Large intestine (tissue), 3 donors: ENCODE measurements at regions not wholly inside any gene's neighbourhood (a gene's known extent, or its start where the extent isn't known, plus 50 kb on each side); places are given as distances from the start of the nearest gene placed in this dataset.

ENCODE experiments used
- DNase-seq, 2 donors: peaks; one replicate each; pipeline versions ENCODE4 v3.0.0 to v3.0.0-alpha.2; 2013
- H3K27ac ChIP-seq: one replicate; pipeline ENCODE4 v1.5.1; 2013; ENCODE audit warnings: low read length
- H3K27me3 ChIP-seq: 2 replicates; pipeline ENCODE4 v1.6.1; 2013; ENCODE audit warnings: low read length; ENCODE audit not compliant: control insufficient read depth, insufficient read depth
- H3K36me3 ChIP-seq: 2 replicates; pipeline ENCODE4 v1.6.1; 2013; ENCODE audit warnings: low read length; ENCODE audit not compliant: control insufficient read depth, insufficient read depth
- H3K4me1 ChIP-seq: one replicate; pipeline ENCODE4 v1.6.1; 2013; ENCODE audit warnings: low read length; ENCODE audit not compliant: control insufficient read depth, insufficient read depth
- H3K4me3 ChIP-seq: one replicate; pipeline ENCODE4 v1.5.1; 2013; ENCODE audit warnings: low read length
- H3K9me3 ChIP-seq: one replicate; pipeline ENCODE4 v1.6.1; 2013; ENCODE audit warnings: mild to moderate bottlenecking, low read depth, low read length, moderate library complexity; ENCODE audit not compliant: control insufficient read depth
- WGBS: methylation state at CpG from one replicate; pipeline ENCODE4 v1.1.5; 2013; ENCODE audit warnings: low lambda C conversion rate; ENCODE audit not compliant: insufficient coverage; 5-methylcytosine and 5-hydroxymethylcytosine counted together

DNA sequence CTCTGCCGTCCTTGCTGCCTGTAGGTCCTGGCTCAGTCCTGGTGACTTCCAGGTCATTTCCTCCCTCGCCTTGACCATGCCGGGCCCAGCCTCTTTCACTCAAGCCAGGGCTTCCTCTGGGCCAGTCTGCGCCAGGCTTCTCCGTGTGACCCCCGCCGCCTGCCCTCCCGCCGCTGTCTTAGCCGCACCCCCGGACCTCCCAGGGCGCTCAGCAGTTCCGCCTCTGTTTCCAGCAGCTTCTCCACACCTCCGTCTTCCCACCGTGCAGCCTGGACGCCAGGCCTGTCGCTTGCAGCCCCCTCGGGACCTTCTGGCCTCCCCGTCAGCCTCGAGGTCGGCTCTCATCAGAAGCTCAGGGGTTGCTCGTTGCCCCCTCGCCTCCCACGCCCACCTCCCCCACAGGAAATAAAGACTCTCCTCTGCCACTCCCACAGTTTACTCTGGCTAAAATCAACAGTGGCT, 123.0 kb upstream of the FZD8 start:
- H3K27me3 ChIP-seq, result peaks cover 10% of the 10 kb centered on the region
- H3K27ac ChIP-seq, result no peak overlapping the region
- no peaks in the 10 kb centered on the region for H3K36me3 ChIP-seq
- peak in 1 of 2 donors; percentile 21 for DNase-seq
- H3K9me3 ChIP-seq, result no peaks in the 10 kb centered on the region
- H3K4me3 ChIP-seq, result peak overlapping the region; percentile 5
- H3K4me1 ChIP-seq, result no peaks in the 10 kb centered on the region
- no CpG with 5 or more reads among the region's 24 CpGs for WGBS

DNA sequence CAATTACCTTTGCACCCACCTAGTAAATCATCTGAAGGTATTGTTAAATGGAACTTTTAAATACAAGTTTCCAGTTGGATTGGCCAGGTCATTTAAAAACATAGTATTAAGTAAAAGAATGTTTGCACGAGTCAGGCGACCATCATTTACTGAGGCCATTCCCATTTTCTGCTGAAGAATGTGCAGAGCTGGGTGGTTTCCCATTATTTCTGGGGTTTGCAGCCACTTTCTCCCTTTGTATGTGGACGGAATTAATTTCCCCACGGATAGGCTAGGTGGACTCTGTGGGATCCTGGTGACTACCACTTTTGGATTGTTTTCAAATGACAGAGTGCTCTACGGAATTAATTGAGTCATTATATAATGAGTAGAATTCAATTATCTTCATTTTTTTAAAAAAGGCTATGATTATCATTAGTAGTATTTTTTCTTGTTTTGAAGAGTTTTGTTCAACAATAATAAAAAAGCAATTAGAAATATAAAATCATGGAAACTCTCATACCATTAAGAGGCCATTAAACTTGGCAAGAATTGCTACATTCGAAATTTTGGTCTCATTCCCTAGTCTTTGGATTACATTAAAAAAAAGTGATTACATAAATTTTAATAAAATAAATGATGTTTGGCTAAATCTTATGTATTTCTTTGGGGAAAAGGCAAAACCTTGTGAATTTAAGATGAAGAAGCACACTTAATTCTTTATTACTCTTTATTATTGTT, 120.4 kb upstream of the FZD8 start:
- no peaks in the 10 kb centered on the region for H3K4me1 ChIP-seq
- 78% methylated on average over 1 of the region's 6 CpGs for WGBS
- H3K27ac ChIP-seq, result no peak overlapping the region
- H3K4me3 ChIP-seq, result no peak overlapping the region
- no peaks in the 10 kb centered on the region for H3K36me3 ChIP-seq
- peaks cover 7% of the 10 kb centered on the region for H3K27me3 ChIP-seq
- no peak for DNase-seq
- no peaks in the 10 kb centered on the region for H3K9me3 ChIP-seq

DNA sequence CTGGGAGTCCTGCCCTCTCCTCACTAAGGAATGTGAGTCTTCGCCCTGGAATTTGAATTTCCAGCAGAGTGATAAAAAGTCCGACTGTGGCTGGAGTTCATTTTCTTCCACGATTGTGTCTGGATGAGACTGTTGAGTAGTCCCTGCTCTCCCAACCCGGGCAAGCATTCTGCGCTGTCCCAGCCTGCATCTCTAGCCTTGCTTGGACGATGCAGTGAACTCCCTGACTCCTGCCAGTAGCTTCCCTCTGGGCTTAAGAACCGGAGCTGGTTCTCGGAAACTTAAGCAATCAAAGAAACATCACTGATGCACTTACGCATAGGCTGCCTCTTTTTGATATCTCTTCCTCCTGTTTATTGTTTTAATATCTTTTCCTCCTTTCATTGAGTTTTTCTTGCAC, 116.0 kb upstream of the FZD8 start:
- no peaks in the 10 kb centered on the region for H3K9me3 ChIP-seq
- no peaks in the 10 kb centered on the region for H3K36me3 ChIP-seq
- 80% methylated on average over 1 of the region's 9 CpGs for WGBS
- no peak overlapping the region for H3K4me3 ChIP-seq
- no peaks in the 10 kb centered on the region for H3K27me3 ChIP-seq
- no peak overlapping the region for H3K27ac ChIP-seq
- H3K4me1 ChIP-seq, result no peaks in the 10 kb centered on the region
- no peak for DNase-seq

DNA sequence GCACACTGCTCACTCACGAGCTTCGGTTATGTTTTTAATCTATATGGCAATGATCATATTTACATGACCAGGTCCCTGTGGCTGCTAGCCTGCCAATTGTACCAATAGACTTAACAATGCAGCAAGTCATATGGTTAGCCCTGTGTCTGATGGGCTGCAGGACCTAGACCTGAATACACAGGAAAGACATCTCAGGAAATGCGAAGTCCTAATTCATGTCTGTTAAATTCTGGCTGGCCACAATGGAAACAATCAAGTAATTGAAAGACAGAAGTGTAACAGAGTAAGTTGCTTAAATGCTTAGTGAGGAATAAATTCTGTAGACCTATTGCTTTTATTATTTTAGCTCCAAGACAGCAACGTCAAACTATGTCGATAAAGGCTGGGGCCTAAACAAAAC, 112.4 kb upstream of the FZD8 start:
- no peaks in the 10 kb centered on the region for H3K27me3 ChIP-seq
- WGBS, result no CpG with 5 or more reads among the region's 5 CpGs
- H3K27ac ChIP-seq, result no peak overlapping the region
- DNase-seq, result no peak
- no peaks in the 10 kb centered on the region for H3K9me3 ChIP-seq
- H3K4me1 ChIP-seq, result no peaks in the 10 kb centered on the region
- H3K4me3 ChIP-seq, result no peak overlapping the region
- no peaks in the 10 kb centered on the region for H3K36me3 ChIP-seq

DNA sequence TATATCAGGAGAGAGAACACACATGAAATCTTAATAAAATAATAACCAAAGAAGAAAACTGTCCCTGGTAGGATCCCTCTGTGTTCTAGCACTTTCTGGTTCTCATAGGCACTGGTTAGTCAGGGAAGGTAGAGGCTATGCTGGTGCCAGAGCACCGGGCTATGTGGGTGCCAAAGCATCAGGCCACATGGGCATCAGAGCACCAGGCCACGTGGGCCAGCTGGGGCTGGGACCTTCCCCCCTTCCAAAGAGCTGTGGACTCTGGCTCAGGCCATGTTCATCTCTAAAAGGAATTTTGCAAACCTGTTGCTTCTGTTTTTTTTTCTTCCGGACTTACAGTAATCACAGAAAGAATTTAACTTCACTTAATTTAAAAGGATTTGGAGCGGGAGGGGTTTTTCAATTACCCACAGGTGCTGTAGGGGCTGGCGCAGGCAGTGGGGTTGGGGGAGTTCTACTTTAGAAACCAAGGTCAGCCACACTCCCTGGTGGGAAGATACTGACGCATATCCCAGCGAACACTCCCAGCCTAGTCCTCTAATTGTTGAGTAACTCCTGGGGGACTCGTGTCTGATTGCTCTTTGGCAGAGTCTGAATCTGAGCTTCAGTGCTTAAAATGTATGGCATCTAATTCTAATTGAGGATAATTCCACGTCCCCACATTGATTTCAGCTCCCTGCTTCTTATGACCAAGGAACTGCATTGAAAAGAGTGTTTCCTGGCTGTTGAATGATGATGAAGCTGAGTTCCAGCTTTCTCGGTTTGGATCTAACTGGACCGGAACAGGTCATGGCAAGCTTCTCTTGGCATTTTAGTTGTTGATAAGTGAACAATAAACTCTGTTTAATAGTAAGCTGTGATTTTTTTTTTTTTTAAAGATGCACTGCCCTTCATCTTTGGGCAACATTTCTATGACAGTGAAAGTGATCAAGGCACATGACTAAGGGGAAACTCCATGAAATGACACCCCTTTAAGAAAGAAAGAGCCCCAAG, 110.7 kb upstream of the FZD8 start:
- no peak overlapping the region for H3K4me3 ChIP-seq
- H3K36me3 ChIP-seq, result no peaks in the 10 kb centered on the region
- no CpG with 5 or more reads among the region's 11 CpGs for WGBS
- no peak overlapping the region for H3K27ac ChIP-seq
- no peaks in the 10 kb centered on the region for H3K4me1 ChIP-seq
- H3K27me3 ChIP-seq, result no peaks in the 10 kb centered on the region
- DNase-seq, result no peak
- H3K9me3 ChIP-seq, result no peaks in the 10 kb centered on the region

- H3K27ac ChIP-seq, result no peak overlapping the region
- H3K4me1 ChIP-seq, result no peaks in the 10 kb centered on the region
- H3K27me3 ChIP-seq, result no peaks in the 10 kb centered on the region
- no CpG with 5 or more reads among the region's 2 CpGs for WGBS
- no peaks in the 10 kb centered on the region for H3K9me3 ChIP-seq
- no peak for DNase-seq
- H3K4me3 ChIP-seq, result no peak overlapping the region
- no peaks in the 10 kb centered on the region for H3K36me3 ChIP-seq
Observed at GRCh38 chr10:35751347-35751746, 109.3 kb upstream of the FZD8 start.

DNA sequence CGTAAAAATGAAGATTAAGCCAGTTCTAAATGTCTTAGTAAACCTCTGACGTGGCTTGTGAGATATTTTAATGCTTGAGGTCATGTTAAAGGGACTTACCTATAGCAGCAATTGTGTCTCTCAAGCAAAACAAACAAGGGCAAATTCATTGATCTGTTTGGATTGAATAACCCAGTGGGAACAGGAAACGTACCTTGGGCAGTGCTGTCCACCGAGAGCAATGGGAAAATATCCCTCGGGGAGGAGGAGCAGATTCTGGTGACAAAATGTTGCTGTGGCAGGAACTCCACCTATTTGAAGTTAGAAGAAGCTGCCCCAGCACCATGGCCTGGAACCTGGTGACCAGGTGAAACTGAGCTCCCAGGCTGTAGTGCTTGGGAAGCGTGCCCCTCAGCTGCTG, 107.1 kb upstream of the FZD8 start:
- no peaks in the 10 kb centered on the region for H3K27me3 ChIP-seq
- H3K36me3 ChIP-seq, result no peaks in the 10 kb centered on the region
- H3K4me3 ChIP-seq, result no peak overlapping the region
- no peak for DNase-seq
- H3K9me3 ChIP-seq, result no peaks in the 10 kb centered on the region
- no peak overlapping the region for H3K27ac ChIP-seq
- no peaks in the 10 kb centered on the region for H3K4me1 ChIP-seq
- no CpG with 5 or more reads among the region's 6 CpGs for WGBS

DNA sequence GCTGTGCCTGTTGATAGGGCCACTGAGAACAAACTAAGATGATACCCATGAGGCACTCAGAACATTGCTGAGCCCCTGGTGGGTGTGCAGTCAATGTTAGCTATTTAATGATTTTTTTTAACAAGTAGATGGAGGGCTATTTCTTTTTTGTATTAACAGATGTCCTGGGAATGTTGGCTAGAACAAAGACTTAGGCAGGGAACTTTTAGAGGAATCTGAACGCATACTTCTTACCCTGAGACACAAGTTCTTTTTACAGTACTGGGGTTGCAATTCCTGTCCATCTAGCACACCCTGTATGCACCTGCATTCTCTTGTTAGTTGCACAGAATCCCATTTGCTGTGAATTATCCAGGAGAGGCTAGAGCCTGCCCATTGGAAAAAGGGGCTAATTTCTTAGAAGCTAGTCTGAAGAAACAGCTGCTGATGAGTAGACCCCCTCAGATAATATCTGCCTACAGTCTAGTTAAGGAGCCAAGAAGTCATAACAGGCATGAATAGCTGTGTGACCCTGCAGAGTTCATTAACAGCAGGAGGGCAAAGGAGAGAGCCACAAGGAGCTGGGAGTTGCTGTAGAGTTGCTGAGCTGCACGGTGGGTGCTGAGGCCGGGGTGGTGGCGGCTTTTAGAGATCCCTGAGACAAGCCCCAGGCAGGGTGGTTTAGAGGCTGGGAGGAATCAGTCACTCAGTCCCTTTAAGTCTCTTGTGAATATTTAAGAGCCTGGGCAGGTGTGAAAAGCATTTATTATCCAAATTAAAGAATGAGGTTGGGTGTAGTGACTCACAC, 103.7 kb upstream of the FZD8 start:
- no peaks in the 10 kb centered on the region for H3K36me3 ChIP-seq
- no peak overlapping the region for H3K4me3 ChIP-seq
- WGBS, result no CpG with 5 or more reads among the region's 4 CpGs
- H3K4me1 ChIP-seq, result no peaks in the 10 kb centered on the region
- no peaks in the 10 kb centered on the region for H3K27me3 ChIP-seq
- DNase-seq, result no peak
- no peak overlapping the region for H3K27ac ChIP-seq
- H3K9me3 ChIP-seq, result no peaks in the 10 kb centered on the region

DNA sequence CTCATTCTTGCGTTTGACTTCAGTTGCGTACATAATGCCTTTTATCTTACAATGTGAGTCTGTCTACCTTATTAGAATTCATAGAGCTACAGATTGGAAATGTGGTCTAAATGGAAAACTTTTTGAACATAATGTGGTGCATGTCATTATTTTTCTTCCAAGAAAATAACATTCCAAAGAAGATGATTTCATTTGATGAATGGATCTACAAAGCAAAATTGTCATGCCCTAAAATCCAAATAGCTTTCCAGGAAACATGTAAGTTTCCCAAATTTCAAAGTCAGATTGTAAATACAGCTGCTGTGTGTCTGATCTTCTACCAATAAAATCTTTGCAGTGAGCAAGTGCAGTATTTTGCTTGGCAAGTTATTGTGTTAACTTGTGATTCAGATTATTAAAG, 101.8 kb upstream of the FZD8 start:
- DNase-seq, result no peak
- Histone ChIP-seq H3K36me3 (no peaks in the 10 kb centered on the region), H3K4me1 (no peaks in the 10 kb centered on the region), H3K27ac (no peak overlapping the region), H3K27me3 (no peaks in the 10 kb centered on the region), H3K4me3 (no peak overlapping the region), H3K9me3 (no peaks in the 10 kb centered on the region)
- 83% methylated on average over 1 of the region's 2 CpGs for WGBS

- H3K36me3 ChIP-seq, result no peaks in the 10 kb centered on the region
- no peaks in the 10 kb centered on the region for H3K4me1 ChIP-seq
- no peaks in the 10 kb centered on the region for H3K27me3 ChIP-seq
- H3K4me3 ChIP-seq, result no peak overlapping the region
- DNase-seq, result no peak
- no peaks in the 10 kb centered on the region for H3K9me3 ChIP-seq
- H3K27ac ChIP-seq, result no peak overlapping the region
Observed at GRCh38 chr10:35743351-35743750, 101.3 kb upstream of the FZD8 start.
